IMR-90 (cell line): ENCODE measurements at regions not wholly inside any gene's neighbourhood (a gene's known extent, or its start where the extent isn't known, plus 50 kb on each side); places are given as distances from the start of the nearest gene placed in this dataset.

ENCODE experiments used
- BHLHE40 ChIP-seq: fragments of 150-350 bp; IDR thresholded peaks from 2 replicates; pipeline ENCODE4 v1.6.1; 2016; ENCODE audit warnings: mild to moderate bottlenecking, low read depth, low read length
- CEBPB ChIP-seq: IDR thresholded peaks from 2 replicates; pipeline ENCODE4 v1.6.1; 2012; ENCODE audit warnings: low read depth, low read length, improper control_type of control experiment
- CTCF ChIP-seq: conservative IDR thresholded peaks from 2 replicates; pipeline ENCODE4 v1.5.1; 2012; ENCODE audit warnings: mild to moderate bottlenecking, low read depth, low read length, improper control_type of control experiment
- ELK1 ChIP-seq: fragments of 150-350 bp; IDR thresholded peaks from 2 replicates; pipeline ENCODE4 v1.6.1; 2016; ENCODE audit warnings: low read depth, mild to moderate bottlenecking, low read length, moderate library complexity, borderline replicate concordance
- FOS ChIP-seq: fragments of 150-350 bp; IDR thresholded peaks from 2 replicates; pipeline ENCODE4 v1.6.1; 2016; ENCODE audit warnings: low read depth, low read length
- MAFK ChIP-seq: IDR thresholded peaks from 2 replicates; pipeline ENCODE4 v1.6.1; 2012; ENCODE audit warnings: low read depth, low read length, improper control_type of control experiment
- POLR2A ChIP-seq: IDR thresholded peaks from 2 replicates; pipeline ENCODE4 v1.6.1; 2012; ENCODE audit warnings: mild to moderate bottlenecking, low read depth, low read length
- RAD21 ChIP-seq: IDR thresholded peaks from 2 replicates; pipeline ENCODE4 v1.6.1; 2012; ENCODE audit warnings: low read length, improper control_type of control experiment
- USF2 ChIP-seq: fragments of 150-350 bp; IDR thresholded peaks from 2 replicates; pipeline ENCODE4 v1.6.1; 2017; ENCODE audit warnings: mild to moderate bottlenecking, antibody characterized with exemption, low read length, low read depth

GRCh38 chrX:40179283-40179682, 81.5 kb upstream of the BCOR start:
- no peak for TF ChIP-seq CTCF
- TF ChIP-seq CEBPB, result no peak
- TF ChIP-seq POLR2A, result no peak
- TF ChIP-seq USF2, result no peak
- no peak for TF ChIP-seq MAFK
- no peak for TF ChIP-seq RAD21
- no peak for TF ChIP-seq ELK1
- TF ChIP-seq BHLHE40, result no peak
- no peak for TF ChIP-seq FOS
